Astrocyte of the cerebellum (primary cell): ENCODE measurements at regions not wholly inside any gene's neighbourhood (a gene's known extent, or its start where the extent isn't known, plus 50 kb on each side); places are given as distances from the start of the nearest gene placed in this dataset.
"Not testable (repeated sequence)": the region's sequence is repeated elsewhere in the genome, so short reads cannot be mapped to it uniquely, and the experiment has no call there.

Source experiments
- DNase-seq: peaks from one replicate; pipeline ENCODE4 v3.0.0-alpha.2; 2011; ENCODE audit warnings: low read depth
- H3K4me3 ChIP-seq: 2 replicates; pipeline ENCODE4 v1.5.1; 2011; ENCODE audit warnings: mild to moderate bottlenecking, low read depth, low read length, moderate library complexity
- CTCF ChIP-seq: IDR thresholded peaks from 2 replicates; pipeline ENCODE4 v1.5.1; 2012; ENCODE audit warnings: low read length, low read depth, moderate library complexity, mild to moderate bottlenecking; ENCODE audit errors: missing control alignments
- in situ Hi-C: cut with HindIII; loops from 2 replicates; pipeline ENCODE4 v1.10.0; 2017; ENCODE audit warnings: low sequenced_read_pairs

GRCh38 chr12:59345406-59345805 lies 250.4 kb upstream of the SLC16A7 start:
- in situ Hi-C loops, result no loop called here
- TF ChIP-seq CTCF, result no peak
- H3K4me3 ChIP-seq, result no peak overlapping the region
- DNase-seq, result no peak

- no peak for DNase-seq
- in situ Hi-C loops, result no loop called here
- no peak for TF ChIP-seq CTCF
- no peak overlapping the region for H3K4me3 ChIP-seq
Measured at GRCh38 chr12:59344224-59344623, 251.6 kb upstream of the SLC16A7 start.

GRCh38 chr12:59329462-59329861 lies 266.4 kb upstream of the SLC16A7 start:
- in situ Hi-C loops, result no loop called here
- no peak overlapping the region for H3K4me3 ChIP-seq

GRCh38 chr12:59328395-59329075 lies 267.3 kb upstream of the SLC16A7 start:
- in situ Hi-C loops, DNase-seq, H3K4me3 ChIP-seq: not testable (repeated sequence)

More at GRCh38 chr12:59329462-59329861, 266.4 kb upstream of the SLC16A7 start:
- no peak for TF ChIP-seq CTCF
- no peak for DNase-seq

GRCh38 chr12:59326457-59326856 lies 269.4 kb upstream of the SLC16A7 start:
- H3K4me3 ChIP-seq, DNase-seq, in situ Hi-C loops: not testable (repeated sequence)

- no peak overlapping the region for H3K4me3 ChIP-seq
- in situ Hi-C loops, result no loop called here
- DNase-seq, result no peak
- TF ChIP-seq CTCF, result no peak
Measured at GRCh38 chr12:59322473-59322872, 273.4 kb upstream of the SLC16A7 start.

GRCh38 chr12:59321278-59321677 lies 274.6 kb upstream of the SLC16A7 start:
- H3K4me3 ChIP-seq, result no peak overlapping the region
- no peak for TF ChIP-seq CTCF
- in situ Hi-C loops, result no loop called here
- no peak for DNase-seq

- in situ Hi-C loops, result no loop called here
- no peak overlapping the region for H3K4me3 ChIP-seq
- DNase-seq, result no peak
- no peak for TF ChIP-seq CTCF
Measured at GRCh38 chr12:59320112-59320511, 275.7 kb upstream of the SLC16A7 start.
